C4-2B (cell line): ENCODE measurements at regions not wholly inside any gene's neighbourhood (a gene's known extent, or its start where the extent isn't known, plus 50 kb on each side); places are given as distances from the start of the nearest gene placed in this dataset.
A peak's percentile ranks its signal among the peaks of the same experiment; 100 is the strongest.

Experiments
- H3K27ac ChIP-seq: fragments of 450-650 bp; 2 replicates; pipeline ENCODE4 v1.5.1; 2017
- CTCF ChIP-seq: fragments of 450-650 bp; conservative IDR thresholded peaks from 2 replicates; pipeline ENCODE4 v1.5.1; 2017; ENCODE audit warnings: mild to moderate bottlenecking
- ZFX ChIP-seq: fragments of 450-650 bp; IDR thresholded peaks from 2 replicates; pipeline ENCODE4 v1.6.1; 2017

- TF ChIP-seq CTCF = no peak
- TF ChIP-seq ZFX = no peak
- H3K27ac ChIP-seq = peak overlapping the region; percentile 45
Observed at GRCh38 chr10:3482200-3482993, 302.6 kb downstream of the KLF6 start.

GRCh38 chr10:3481496-3481895 lies 303.5 kb downstream of the KLF6 start:
- H3K27ac ChIP-seq = no peak overlapping the region
- TF ChIP-seq ZFX (no peak), CTCF (no peak)

GRCh38 chr10:3480990-3481315 lies 304.1 kb downstream of the KLF6 start:
- no peak overlapping the region for H3K27ac ChIP-seq
- TF ChIP-seq ZFX = no peak
- TF ChIP-seq CTCF = no peak

- no peak for TF ChIP-seq ZFX
- TF ChIP-seq CTCF = no peak
Observed at GRCh38 chr10:3480281-3480989, 304.6 kb downstream of the KLF6 start.

GRCh38 chr10:3478632-3479240 lies 306.2 kb upstream of the PITRM1 start:
- no peak for TF ChIP-seq ZFX

More at GRCh38 chr10:3480281-3480989, 304.6 kb downstream of the KLF6 start:
- H3K27ac ChIP-seq = no peak overlapping the region

GRCh38 chr10:3478153-3478552 lies 305.6 kb upstream of the PITRM1 start:
- TF ChIP-seq CTCF = no peak
- no peak for TF ChIP-seq ZFX
- H3K27ac ChIP-seq = no peak overlapping the region

More at GRCh38 chr10:3478632-3479240, 306.2 kb upstream of the PITRM1 start:
- no peak overlapping the region for H3K27ac ChIP-seq

GRCh38 chr10:3477683-3478082 lies 305.1 kb upstream of the PITRM1 start:
- no peak for TF ChIP-seq ZFX
- no peak for TF ChIP-seq CTCF
- H3K27ac ChIP-seq = no peak overlapping the region
